ENCODE measurements at regions not wholly inside any gene's neighbourhood (a gene's known extent, or its start where the extent isn't known, plus 50 kb on each side); places are given as distances from the start of the nearest gene placed in this dataset.

DNA sequence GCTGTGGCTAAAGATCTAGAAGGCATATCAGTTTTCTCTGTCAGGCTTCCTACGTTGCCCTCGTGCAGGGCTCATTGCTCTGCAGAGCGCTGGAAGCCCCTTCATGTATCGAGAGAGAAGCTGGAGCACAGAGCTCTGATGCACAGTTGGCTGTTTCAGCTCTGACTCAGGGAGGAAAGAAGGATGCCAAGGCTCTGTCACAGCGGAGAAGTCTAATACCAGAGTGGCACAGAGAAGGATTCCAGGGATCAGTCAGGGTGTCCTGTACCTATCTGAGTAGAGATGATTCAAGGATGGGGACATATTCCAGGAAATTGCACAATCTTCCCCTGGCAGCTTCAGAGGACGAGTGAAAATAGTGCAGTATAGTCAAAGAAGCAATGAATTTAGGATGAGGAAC is 179.2 kb upstream of the FMN2 start:
- no peak for DNase-seq (ENCODE audit: low read depth in 4 of 4, low spot score in 3 of 4)

DNA sequence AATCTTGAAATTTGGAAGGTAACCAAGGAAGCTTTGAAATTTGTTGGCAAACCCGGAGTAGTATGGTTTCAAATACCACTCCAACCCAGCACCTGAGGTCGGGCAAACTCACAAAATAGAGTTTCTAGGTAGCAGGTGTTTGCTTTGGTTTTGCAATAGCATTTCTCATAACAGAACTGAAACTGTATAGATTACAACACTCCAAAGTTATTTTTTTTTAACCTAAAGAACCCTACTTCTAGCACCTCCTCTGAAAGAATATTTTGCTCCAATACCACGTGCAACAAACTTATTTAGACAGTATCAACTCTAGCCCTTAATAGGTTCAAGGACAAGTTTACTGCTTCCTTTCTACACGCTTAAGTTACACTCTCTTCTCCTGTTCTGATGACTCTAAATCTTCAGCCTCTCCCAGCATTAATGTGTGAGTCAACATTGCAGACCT is 178.5 kb upstream of the FMN2 start:
- no peak for DNase-seq (ENCODE audit: low read depth in 4 of 4, low spot score in 3 of 4)

DNA sequence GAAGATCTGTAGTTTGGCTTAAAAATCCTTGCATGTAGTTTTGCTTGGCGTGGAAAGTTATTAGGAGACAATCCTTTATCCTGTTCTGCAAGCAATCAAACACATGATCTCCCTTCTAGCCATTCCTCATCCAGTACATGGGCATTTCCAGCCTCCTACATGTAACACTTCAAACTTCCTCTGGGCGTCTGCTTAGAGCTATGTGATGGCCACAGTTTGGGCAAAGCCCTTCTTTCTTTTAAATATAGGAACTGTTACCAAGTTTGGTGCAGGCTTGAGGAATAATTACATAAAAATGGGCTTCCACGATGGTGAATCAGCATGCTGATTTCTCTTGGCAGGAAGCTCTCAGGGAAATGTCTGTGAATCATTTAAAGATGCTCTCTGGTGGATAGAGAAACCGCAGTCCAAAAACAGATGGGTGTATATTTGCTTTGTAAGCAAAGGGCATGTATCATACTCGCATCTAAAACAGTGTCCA is 176.9 kb upstream of the FMN2 start:
- no peak for DNase-seq (ENCODE audit: low read depth in 4 of 4, low spot score in 3 of 4)

DNA sequence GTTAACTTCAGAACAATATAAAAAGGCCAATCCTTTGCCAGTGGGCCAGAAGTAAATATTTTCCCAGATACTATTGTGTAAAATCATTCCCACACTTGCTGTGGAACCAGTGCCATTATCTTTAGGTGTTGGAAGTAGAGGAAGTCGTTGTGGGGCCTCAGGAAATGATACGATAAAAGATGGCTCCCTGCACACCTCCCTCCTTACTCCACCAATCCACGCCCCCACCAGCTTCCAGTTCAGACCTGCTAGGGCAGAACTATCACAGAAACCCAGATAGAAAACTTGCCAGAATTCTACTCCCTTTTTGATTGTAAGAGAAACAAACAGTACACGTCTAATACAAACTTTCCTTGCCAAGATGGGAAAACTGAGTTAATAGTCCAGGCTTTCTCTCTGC is 173.0 kb upstream of the FMN2 start:
- DNase-seq (ENCODE audit: low read depth in 4 of 4, low spot score in 3 of 4): no peak

DNA sequence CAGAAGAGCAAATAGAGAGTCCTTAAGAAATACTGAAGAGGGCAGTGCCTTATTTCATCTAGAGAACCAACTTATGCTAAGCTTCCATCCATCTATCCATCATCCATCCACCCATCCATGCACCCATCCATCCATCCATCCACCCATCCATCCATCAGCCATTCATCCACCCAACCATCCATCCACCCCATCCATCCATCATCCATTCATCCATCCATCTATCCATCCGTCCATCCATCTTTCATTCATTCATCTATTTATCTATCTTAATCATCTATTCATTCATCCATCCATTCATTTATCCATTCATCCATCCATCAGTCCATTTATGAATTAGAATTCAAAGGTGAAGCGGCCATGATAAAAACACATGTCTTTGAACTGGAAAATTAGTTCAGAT is 171.5 kb upstream of the FMN2 start:
- DNase-seq (ENCODE audit: low read depth in 4 of 4, low spot score in 3 of 4): no peak

DNA sequence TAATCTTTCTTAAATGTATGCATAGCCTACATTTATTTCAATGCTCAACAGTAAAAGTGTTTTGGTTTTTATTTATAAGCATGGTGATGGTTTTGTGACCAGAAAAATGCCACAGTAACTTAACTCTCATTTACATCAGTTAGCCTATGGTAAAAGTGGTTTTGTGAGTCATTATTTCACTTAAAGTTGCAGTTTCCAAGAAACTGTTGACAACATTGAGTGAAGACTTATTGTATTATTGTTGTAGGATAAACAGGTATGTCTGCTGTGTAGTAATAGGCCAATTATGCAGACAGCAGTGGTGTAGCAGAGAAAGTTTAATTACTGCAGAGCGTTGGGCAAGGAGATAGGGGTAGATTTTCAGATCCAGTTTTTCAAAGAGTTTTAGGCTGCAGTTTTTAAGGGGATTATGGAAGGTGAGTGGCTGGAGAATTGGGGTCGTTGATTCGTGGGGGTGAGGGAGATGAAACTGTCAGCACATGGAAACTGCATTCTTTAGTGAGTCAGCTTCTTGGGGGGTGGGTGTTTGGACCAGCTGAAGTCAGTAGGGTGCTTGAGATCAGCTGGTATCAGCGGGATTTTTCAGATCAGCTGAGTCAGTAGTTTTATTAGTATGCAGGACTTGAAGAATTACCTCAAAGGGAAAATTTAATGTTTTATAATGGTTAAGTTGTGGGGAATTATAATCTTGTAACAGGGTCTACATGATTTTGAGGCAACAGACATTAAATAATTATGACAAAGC is 168.7 kb upstream of the FMN2 start:
- DNase-seq (ENCODE audit: low read depth in 4 of 4, low spot score in 3 of 4): no peak

DNA sequence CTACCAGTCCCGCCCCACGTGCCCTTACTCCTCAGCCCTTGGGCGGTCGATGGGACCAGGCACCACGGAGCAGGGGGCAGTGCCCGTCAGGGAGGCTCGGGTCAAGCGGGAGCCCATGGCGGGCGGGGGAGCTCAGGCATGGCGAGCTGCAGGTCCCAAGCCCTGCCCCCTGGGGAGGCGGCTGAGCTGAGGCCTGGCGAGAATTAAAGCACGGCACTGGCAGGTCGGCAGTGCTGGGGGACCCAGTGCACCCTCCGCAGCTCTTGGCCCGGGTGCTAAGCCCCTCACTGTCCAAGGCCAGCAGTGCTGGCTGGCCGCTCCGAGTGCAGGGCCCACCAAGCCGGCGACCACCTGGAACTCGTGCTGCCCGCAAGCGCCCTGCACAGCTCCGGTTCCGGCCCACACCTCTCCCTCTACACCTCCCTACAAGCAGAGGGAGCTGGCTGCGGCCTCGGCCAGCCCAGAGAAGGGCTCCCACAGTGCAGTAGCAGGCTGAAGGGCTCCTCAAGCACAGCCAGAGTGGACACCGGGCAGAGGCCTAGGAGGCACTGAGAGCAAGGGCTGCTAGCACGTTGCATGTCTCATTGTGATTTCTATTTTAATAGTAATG is 166.8 kb upstream of the FMN2 start:
- no peak for DNase-seq (ENCODE audit: low read depth in 4 of 4, low spot score in 3 of 4)

DNA sequence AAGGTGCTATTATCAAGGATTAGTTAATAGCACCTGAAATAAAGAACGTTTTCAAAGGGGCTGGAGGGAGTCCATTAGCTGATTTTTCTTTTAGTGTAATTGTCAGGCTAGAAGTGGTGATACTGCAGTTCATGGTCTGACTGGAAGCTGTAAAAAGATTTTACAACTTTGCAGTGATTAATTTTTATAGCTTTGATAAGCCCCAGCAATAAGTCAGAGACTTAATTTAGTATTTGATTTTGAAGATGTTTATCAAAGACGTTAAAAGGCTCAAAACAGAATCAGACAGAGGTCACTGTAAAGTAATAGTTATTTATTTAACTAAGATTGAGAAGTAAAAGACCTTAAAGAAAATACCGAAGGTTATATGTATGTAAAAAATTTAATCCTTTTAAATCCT is 165.5 kb upstream of the FMN2 start:
- no peak for DNase-seq (ENCODE audit: low read depth in 4 of 4, low spot score in 3 of 4)

DNA sequence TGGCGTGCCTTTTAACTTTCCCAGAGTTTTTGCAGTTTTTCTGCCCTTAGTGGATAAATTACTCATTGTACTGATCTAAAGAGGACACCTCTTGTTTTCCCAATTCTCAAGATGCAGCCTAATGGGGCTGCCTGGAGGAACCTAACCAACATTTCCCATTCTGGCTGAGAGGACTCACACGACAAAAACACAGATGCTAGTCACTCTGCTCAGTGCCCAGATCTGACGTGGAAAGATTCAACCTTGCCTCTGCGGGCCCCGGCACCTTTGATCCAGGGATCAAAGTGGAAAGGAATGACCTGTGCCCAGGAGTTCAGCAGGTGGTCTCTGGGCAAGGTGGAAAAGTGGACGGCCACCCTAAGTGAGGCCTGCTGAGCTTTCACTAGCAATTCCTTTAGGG is 162.4 kb upstream of the FMN2 start:
- no peak for DNase-seq (ENCODE audit: low read depth in 4 of 4, low spot score in 3 of 4)

DNA sequence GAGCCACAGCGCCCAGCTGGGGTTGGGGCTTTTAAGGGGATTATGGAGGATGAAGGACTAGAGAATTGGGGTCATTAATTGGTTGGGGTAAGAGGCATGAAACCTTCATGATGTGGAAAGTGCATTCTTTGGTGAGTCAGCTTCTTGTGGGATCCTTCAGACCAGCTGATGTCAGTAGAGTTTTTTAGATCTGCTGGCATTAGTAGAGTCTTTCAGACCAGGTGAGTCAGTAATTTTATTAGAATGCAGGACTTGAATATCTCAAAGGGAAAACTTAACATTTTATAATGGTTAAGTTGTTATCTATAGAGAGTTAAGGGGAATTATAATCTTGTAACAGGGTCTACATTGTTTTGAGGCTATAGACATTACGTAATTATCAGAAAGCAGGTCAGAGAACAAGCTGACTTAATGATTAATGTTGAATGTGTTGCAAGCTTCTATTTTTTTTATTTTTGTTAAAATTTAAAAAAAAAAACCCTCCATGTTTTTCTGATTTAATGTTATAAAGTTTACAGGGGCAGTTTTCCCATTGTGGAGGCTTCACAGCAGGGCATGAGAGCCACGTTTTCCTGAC is 160.9 kb upstream of the FMN2 start:
- DNase-seq (ENCODE audit: low read depth in 4 of 4, low spot score in 3 of 4): no peak

DNA sequence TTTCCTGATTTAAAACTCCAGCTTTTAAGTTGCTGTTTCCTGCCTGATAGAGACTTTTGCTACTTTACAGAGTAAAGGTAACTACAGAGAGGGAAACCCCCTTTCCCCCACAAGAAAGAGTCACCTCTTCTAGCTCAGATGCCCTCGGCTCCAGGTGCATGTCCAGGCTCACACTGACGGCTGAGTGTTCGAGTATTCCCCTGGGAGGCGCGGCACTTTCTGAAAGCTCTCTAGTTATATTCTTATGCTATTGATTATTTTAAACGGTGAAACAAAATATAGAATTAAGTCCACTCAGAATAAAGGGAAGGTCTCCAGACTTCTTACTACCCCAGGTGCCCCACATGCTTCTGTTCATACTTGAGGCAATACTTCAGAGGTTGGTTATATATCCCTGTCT is 160.3 kb upstream of the FMN2 start:
- DNase-seq (ENCODE audit: low read depth in 4 of 4, low spot score in 3 of 4): no peak

DNA sequence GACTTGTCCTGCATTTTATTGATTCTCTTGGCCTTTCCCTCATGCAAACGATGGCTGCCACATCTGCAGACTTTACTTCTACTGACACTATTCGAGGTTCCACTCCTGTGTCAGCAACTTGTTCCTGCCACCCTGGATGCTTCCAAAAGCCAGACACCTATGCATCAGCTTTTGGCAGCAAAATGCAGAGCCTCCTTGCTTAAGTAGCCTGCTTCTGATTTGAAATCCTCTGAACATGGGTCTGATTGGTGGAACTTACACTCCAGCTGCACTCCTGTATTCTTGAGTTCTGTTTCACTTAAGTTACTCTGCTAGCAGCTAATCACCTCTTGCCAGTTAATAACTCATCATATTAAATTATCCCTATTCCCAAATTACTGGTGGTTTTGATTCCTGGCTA is 152.1 kb upstream of the FMN2 start:
- no peak for DNase-seq (ENCODE audit: low read depth in 4 of 4, low spot score in 3 of 4)

DNA sequence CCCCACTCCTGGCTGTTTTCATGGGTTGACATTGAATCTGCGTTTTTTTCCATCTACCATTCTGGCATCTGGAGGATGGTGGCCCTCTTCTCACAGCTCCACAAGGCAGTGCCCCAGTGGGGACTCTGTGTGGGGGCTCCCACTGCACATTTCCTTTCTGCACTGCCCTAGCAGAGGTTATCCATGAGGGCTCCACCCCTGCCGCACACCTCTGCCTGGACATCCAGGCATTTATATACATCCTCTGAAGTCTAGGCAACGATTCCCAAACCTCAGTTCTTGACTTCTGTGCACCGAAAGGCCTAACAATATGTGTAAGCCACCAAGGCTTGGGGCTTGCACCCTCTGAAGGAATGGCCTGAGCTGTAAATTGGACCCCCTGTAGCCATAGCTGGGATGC is 147.9 kb upstream of the FMN2 start:
- no peak for DNase-seq (ENCODE audit: low read depth in 4 of 4, low spot score in 3 of 4)

DNA sequence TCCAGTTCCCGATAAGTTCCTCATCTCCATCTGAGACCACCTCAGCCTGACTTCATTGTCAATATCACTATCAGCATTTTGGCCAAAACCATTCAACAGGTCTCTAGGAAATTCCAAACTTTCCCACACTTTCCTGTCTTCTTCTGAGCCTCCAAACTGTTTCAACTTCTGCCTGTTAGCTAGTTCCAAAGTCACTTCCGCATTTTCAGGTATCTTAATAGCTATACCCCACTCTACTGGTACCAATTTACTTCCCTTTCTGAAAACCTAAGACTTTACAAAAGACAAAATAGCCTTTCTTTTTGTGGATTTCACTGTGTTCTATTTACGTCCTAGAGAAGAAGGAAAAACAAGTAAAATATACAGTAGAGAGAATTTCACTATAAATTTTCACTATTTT is 147.0 kb upstream of the FMN2 start:
- DNase-seq (ENCODE audit: low read depth in 4 of 4, low spot score in 3 of 4): no peak

DNA sequence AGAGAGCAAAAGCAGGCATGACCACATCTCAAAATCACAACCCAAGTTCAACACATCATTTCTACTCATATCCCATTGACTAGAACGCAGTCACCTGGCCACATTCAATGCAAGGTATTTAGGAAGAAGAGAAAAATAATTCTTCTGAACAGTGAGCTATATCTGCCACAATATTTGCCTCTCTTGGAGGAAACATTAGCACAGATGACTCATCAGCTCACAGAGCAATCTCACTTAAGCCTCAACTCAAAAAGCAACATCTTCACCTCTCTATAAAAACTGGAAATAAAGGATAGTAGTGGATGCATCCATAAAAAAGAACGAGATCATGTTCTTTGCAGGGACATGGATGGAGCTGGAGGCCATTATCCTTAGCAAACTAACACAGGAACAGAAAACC is 143.9 kb upstream of the FMN2 start:
- DNase-seq (ENCODE audit: low read depth in 4 of 4, low spot score in 3 of 4): no peak

DNA sequence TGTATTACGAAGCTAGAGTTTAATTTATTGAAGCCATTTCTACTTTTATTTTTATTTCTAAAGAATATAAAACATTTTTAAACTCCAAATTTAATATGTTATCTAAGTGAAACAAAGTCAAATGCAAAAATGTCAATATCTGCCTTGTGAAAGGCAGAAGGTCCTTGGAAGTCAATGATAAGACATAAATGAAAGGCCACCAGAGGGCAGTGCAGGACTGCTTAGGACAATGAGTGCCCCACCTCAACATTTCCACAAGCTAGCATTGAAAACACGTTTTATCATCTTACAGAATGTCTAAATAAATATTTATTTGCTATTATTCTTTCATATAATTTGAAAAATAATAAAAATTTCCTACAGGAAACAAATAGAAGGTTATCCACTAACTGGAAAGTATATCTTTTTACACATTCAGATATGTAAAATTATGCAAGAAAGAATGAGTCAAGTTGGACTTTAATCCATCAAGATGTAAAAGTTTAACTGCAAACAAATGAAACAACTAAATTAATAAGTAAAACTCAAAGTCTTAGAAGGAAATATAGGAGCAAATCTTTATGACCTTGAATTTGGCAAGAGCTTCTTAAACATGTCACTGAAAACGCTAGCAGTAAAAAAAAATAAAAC is 140.1 kb upstream of the FMN2 start:
- DNase-seq (ENCODE audit: low read depth in 4 of 4, low spot score in 3 of 4): peak; percentile 49 to 58 (median 52)

DNA sequence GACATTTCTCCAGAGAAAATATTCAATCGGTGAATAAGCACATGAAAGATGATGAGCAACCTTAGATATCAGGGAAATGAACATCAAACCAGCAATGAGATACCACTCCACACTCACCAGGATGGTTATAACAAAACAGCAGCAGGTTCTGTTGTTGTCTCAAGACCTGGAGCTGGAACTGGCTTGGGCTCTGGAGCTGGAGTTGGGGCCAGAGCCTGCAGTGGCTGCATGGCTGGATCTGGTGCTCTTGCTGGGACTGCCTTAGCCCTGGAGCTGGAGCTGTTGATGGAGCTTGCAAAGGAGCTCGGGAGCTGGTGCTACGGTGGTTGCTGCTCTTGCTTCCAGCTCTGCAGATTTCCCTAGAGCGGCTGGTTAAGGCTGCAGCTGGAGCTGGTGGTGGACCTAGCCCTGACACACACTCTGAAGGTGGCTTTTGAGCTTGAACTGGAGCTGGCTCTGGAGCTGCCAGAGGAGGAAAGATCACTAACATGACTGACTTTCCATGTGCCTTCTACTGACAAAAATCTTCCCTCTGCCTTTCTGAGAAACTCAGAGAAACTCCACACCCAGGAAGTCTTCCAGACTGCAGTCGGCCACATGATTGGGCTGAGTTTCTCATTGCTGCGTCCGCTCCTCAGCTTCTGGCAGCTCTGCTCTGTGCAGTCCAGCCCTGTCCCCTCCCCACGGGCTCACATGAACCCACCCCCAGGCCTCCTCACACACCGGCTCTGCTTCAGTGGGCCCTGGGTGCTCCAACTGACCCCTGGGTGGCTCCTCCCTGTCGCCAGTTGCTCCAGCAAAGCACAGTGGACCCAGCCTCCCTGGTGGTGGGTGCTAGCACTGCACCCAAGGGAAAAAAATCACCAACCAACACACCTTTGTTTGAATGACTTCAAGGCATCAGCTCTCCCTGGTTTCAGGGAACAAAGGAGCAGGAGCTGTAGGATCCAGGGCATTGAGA is 139.1 kb upstream of the FMN2 start:
- DNase-seq (ENCODE audit: low read depth in 4 of 4, low spot score in 3 of 4): peak in 1 of 4 donors; percentile 18

DNA sequence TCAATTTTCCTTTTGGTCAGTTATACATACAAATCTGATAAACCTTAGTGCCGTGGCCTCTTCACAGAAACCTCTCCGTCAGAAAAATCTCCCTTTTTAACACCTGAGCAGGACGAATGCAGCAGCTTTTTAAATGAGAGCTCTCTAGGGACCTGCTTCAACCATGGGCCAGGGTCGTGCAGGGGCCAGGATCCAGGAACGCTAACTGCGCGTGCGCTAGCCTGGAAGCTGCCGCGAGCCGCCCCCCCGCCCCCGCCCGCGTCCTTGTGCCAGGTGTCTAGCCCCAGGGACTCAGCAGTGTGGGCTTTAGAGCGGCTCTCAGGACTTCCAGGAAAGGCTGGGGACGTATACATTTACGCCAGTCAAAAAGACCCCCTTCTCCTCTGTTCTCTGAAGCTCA is 136.8 kb upstream of the FMN2 start:
- no peak for DNase-seq (ENCODE audit: low read depth in 4 of 4, low spot score in 3 of 4)

DNA sequence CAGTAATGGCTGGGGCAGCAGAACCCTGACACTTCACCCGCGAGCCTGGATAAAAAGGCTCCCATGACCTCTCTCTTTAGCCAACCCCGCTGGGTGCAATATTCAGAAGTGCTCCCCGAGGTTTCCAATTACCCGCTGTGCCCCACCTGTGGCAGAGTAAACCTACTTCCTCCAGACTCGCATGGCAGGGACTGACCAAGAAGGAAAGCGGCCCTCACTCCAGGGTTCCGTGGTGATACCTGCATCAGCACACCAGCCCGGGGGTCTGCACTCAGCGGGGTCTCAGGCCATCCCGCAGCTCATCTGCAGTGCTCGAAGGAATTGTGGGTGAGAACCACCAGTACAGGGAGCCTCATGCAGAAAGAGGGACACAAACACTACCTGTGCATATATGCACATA is 136.3 kb upstream of the FMN2 start:
- no peak for DNase-seq (ENCODE audit: low read depth in 4 of 4, low spot score in 3 of 4)

DNA sequence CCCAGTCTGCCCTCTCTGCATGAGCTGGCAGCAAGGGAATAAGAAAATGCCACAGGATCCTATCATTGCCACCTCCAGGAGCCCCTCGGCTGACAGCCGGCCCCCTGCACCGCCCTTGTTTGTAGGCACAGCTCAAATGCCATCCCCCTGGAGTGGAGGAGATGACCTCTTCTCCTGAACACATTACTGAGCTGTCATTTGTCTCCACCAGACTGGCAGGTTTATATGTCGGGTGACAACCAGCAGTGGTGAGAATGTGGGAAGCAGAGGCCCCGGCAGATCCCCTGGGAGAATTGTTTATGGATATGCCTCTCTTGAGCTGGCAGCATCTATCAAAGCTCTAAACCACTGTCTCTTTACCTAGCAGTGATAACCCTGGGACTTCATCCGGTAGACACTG is 135.4 kb upstream of the FMN2 start:
- DNase-seq (ENCODE audit: low read depth in 4 of 4, low spot score in 3 of 4): no peak

DNA sequence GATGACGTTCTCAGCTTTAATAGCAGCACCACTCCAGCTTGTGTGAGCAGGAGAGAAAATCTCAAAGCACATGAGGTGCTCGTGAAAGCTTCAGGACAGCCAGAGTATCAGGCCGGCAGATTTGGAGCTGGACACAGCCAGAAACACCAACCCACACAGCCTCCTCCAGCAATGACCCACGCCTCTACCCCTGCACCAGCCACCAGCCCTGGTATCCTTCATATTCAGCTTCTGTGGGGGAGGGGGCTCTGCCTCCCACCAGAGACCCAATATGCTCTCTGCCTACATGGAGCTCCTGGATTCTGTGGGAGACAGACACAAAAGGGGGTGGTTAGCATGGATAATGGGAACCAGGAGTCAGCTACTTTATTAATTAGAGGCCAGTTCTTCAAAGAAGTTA is 133.6 kb upstream of the FMN2 start:
- no peak for DNase-seq (ENCODE audit: low read depth in 4 of 4, low spot score in 3 of 4)

Data from right renal pelvis (tissue), 4 donors.